ENCODE measurements at regions not wholly inside any gene's neighbourhood (a gene's known extent, or its start where the extent isn't known, plus 50 kb on each side); places are given as distances from the start of the nearest gene placed in this dataset.

- no TSS peak for BruUV-seq (replicated peaks)
- TF ChIP-seq POLR2AphosphoS5 (IDR thresholded peaks at IDR 0.05; ENCODE audit: insufficient read depth, low read depth, low read length) = no peak
- no peak for TF ChIP-seq JUN (IDR thresholded peaks at IDR 0.05; ENCODE audit: borderline replicate concordance, insufficient read depth, insufficient read length, low read depth)
- TF ChIP-seq FOS (IDR thresholded peaks at IDR 0.05; ENCODE audit: borderline replicate concordance, insufficient read depth, low read length) = no peak
- TF ChIP-seq EZH2 (IDR thresholded peaks at IDR 0.05; ENCODE audit: borderline replicate concordance, low read depth, low read length, severe bottlenecking) = no peak
- no peak for TF ChIP-seq MAX (IDR thresholded peaks at IDR 0.05; ENCODE audit: insufficient read depth, insufficient read length)
- Histone ChIP-seq H3K4me1 (ENCODE audit: control insufficient read depth, extremely low read depth, insufficient read depth, low read length) (no peaks in the 10 kb centered on the region), H4K20me1 (replicated peaks; ENCODE audit: control insufficient read depth, extremely low read depth, insufficient read depth, low read length) (no peaks in the 10 kb centered on the region), H3K9me3 (replicated peaks; ENCODE audit: control insufficient read depth, insufficient read depth, low read length) (no peaks in the 10 kb centered on the region), H3K79me2 (ENCODE audit: control insufficient read depth, insufficient read depth, low read length) (no peaks in the 10 kb centered on the region), H3K9me1 (replicated peaks; ENCODE audit: control insufficient read depth, extremely low read depth, insufficient read depth, low read length) (no peaks in the 10 kb centered on the region), H3K4me2 (ENCODE audit: insufficient read depth, low read length) (no peak overlapping the region), H3K9ac (replicated peaks; ENCODE audit: extremely low read depth, insufficient read depth, low read length) (no peak overlapping the region), H3K27me3 (ENCODE audit: control insufficient read depth in 2 of 2, insufficient read depth in 2 of 2, low read length in 2 of 2) (no peaks in the 10 kb centered on the region), H3K27ac (ENCODE audit: insufficient read depth, low read depth, low read length) (no peak overlapping the region), H3K36me3 (ENCODE audit: control insufficient read depth in 2 of 2, extremely low read depth in 1 of 2, insufficient read depth in 2 of 2, low read length in 2 of 2) (no peaks in the 10 kb centered on the region), H2AFZ (ENCODE audit: low read depth, low read length) (no peak overlapping the region), H3K4me3 (replicated peaks in 1 of 3; ENCODE audit: insufficient read depth in 1 of 3, low read depth in 1 of 3, low read length in 3 of 3) (no peak overlapping the region)
- intact Hi-C loops (cut with micrococcal nuclease) = no loop called here
- dilution Hi-C loops (cut with MboI; ENCODE audit: extremely low pct_ligation_motif_present, low sequenced_read_pairs) = no loop called here
- POLR2A ChIA-PET = no interaction called here
- DNase-seq (ENCODE audit: low read depth, low spot score) (no peak), FAIRE-seq (no peak)
- CTCF ChIA-PET = no interaction called here
Measured at GRCh38 chr17:33459078-33459940, 166.2 kb upstream of the ASIC2 start.

- TF ChIP-seq JUN (IDR thresholded peaks at IDR 0.05; ENCODE audit: borderline replicate concordance, insufficient read depth, insufficient read length, low read depth) (no peak), MYC (IDR thresholded peaks at IDR 0.05; ENCODE audit: low read depth, low read length) (no peak), GATA2 (IDR thresholded peaks at IDR 0.05; ENCODE audit: insufficient read depth, insufficient read length, low read depth, low read length) (no peak), FOS (IDR thresholded peaks at IDR 0.05; ENCODE audit: borderline replicate concordance, insufficient read depth, low read length) (no peak), CTCF (IDR thresholded peaks at IDR 0.05; ENCODE audit: extremely low read depth in 1 of 2, insufficient read depth in 1 of 2, low read depth in 1 of 2, low read length in 2 of 2) (no peak), POLR2A (IDR thresholded peaks at IDR 0.05; ENCODE audit: low read depth, low read length) (no peak), POLR2AphosphoS5 (IDR thresholded peaks at IDR 0.05; ENCODE audit: insufficient read depth, low read depth, low read length) (no peak), MAX (IDR thresholded peaks at IDR 0.05; ENCODE audit: insufficient read depth, insufficient read length) (no peak), EZH2 (IDR thresholded peaks at IDR 0.05; ENCODE audit: borderline replicate concordance, low read depth, low read length, severe bottlenecking) (no peak)
- Histone ChIP-seq H3K9me3 (replicated peaks; ENCODE audit: control insufficient read depth, insufficient read depth, low read length) (no peaks in the 10 kb centered on the region), H3K4me3 (replicated peaks in 1 of 3; ENCODE audit: insufficient read depth in 1 of 3, low read depth in 1 of 3, low read length in 3 of 3) (no peak overlapping the region), H3K27me3 (ENCODE audit: control insufficient read depth in 2 of 2, insufficient read depth in 2 of 2, low read length in 2 of 2) (no peaks in the 10 kb centered on the region), H4K20me1 (replicated peaks; ENCODE audit: control insufficient read depth, extremely low read depth, insufficient read depth, low read length) (no peaks in the 10 kb centered on the region), H2AFZ (ENCODE audit: low read depth, low read length) (no peak overlapping the region), H3K36me3 (ENCODE audit: control insufficient read depth in 2 of 2, extremely low read depth in 1 of 2, insufficient read depth in 2 of 2, low read length in 2 of 2) (no peaks in the 10 kb centered on the region), H3K79me2 (ENCODE audit: control insufficient read depth, insufficient read depth, low read length) (no peaks in the 10 kb centered on the region), H3K9me1 (replicated peaks; ENCODE audit: control insufficient read depth, extremely low read depth, insufficient read depth, low read length) (no peaks in the 10 kb centered on the region), H3K4me2 (ENCODE audit: insufficient read depth, low read length) (no peak overlapping the region), H3K27ac (ENCODE audit: insufficient read depth, low read depth, low read length) (no peak overlapping the region), H3K9ac (replicated peaks; ENCODE audit: extremely low read depth, insufficient read depth, low read length) (no peak overlapping the region), H3K4me1 (ENCODE audit: control insufficient read depth, extremely low read depth, insufficient read depth, low read length) (no peaks in the 10 kb centered on the region)
- dilution Hi-C loops (cut with MboI; ENCODE audit: extremely low pct_ligation_motif_present, low sequenced_read_pairs) (no loop called here), intact Hi-C loops (cut with micrococcal nuclease) (no loop called here)
- FAIRE-seq = no peak
- POLR2A ChIA-PET = no interaction called here
- CTCF ChIA-PET = no interaction called here
- DNase-seq (ENCODE audit: low read depth, low spot score) = no peak
- no TSS peak for BruUV-seq (replicated peaks)
Measured at GRCh38 chr17:33460781-33461450, 167.8 kb upstream of the ASIC2 start.

Data from endothelial cell of umbilical vein (primary cell).